ENCODE measurements at regions not wholly inside any gene's neighbourhood (a gene's known extent, or its start where the extent isn't known, plus 50 kb on each side); places are given as distances from the start of the nearest gene placed in this dataset.

DNA sequence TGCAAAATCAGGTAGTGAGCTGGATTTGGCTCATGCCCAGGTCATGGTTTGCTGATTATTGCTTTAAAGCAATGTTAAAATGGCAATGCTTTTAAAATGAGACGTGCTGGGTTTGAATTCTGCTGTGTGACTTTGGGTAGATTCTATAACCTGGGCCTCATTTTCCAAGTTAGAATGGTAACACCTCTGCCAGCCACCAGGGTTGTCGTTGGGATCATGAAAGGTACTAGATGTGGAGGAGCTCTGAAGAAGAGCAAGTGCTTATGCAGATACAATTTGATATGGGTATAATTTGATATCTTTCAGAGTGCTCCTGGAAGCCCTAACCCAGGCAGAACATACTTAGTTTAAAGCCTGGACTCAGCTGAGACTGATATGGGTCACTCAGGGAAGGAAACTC is 60.0 kb downstream of the EVX1 start:
- no peaks in the 10 kb centered on the region; the same call in 1 of the 2 replicates for H3K27me3 Mint-ChIP-seq (ENCODE audit: low read depth)
- H3K4me3 Mint-ChIP-seq = no peak overlapping the region
- DNase-seq (ENCODE audit: low spot score) = no peak
- H3K36me3 Mint-ChIP-seq = no peaks in the 10 kb centered on the region
- H3K27ac Mint-ChIP-seq = no peak overlapping the region
- H3K4me1 Mint-ChIP-seq = peaks cover 12% of the 10 kb centered on the region
- CTCF ChIA-PET = no interaction called here
- POLR2A ChIA-PET = no interaction called here
- H3K9me3 Mint-ChIP-seq = no peaks in the 10 kb centered on the region
- ATAC-seq = no peak; the same call in 1 of the 2 replicates
- TF ChIP-seq PRRX2 (CRISPR knock-in tag; IDR thresholded peaks at IDR 0.05) = no peak
- TF ChIP-seq NR1H2 (CRISPR knock-in tag; IDR thresholded peaks at IDR 0.05) = no peak
- TF ChIP-seq FOXK1 (CRISPR knock-in tag; IDR thresholded peaks at IDR 0.05) = no peak
- no peak for TF ChIP-seq RORB (CRISPR knock-in tag; IDR thresholded peaks at IDR 0.05)
- no peak for TF ChIP-seq HMGA2 (CRISPR knock-in tag; IDR thresholded peaks at IDR 0.05)
- no peak for TF ChIP-seq ZNF232 (CRISPR knock-in tag; IDR thresholded peaks at IDR 0.05)
- TF ChIP-seq, protein P1, sequence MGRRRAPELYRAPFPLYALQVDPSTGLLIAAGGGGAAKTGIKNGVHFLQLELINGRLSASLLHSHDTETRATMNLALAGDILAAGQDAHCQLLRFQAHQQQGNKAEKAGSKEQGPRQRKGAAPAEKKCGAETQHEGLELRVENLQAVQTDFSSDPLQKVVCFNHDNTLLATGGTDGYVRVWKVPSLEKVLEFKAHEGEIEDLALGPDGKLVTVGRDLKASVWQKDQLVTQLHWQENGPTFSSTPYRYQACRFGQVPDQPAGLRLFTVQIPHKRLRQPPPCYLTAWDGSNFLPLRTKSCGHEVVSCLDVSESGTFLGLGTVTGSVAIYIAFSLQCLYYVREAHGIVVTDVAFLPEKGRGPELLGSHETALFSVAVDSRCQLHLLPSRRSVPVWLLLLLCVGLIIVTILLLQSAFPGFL (CRISPR knock-in tag; IDR thresholded peaks at IDR 0.05; ENCODE audit: borderline replicate concordance) = no peak

DNA sequence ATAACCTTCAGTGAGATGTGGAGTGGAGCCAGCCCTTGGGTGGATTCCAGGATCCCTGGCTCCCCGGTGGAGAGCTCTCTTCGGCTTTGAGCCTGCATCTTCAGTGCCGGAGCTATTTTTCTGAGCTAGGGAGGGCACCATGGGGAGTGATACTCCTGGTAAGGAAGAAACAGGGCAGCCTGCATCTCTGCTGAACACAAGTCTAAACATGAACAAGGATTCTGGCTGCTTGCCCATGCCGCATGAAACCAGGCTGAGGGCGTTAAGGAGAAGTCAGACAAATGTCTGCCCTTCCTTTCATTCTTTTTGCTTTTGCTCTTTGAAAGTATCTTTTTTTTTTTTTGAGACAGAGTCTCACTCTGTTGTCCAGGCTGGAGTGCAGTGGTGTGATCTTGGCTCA is 60.4 kb downstream of the EVX1 start:
- no peak overlapping the region for H3K27ac Mint-ChIP-seq
- H3K36me3 Mint-ChIP-seq = no peaks in the 10 kb centered on the region
- H3K4me1 Mint-ChIP-seq = peaks cover 12% of the 10 kb centered on the region
- no peak overlapping the region for H3K4me3 Mint-ChIP-seq
- ATAC-seq = no peak
- ChIA-PET CTCF (no interaction called here), POLR2A (no interaction called here)
- DNase-seq (ENCODE audit: low spot score) = no peak
- no peaks in the 10 kb centered on the region for H3K9me3 Mint-ChIP-seq
- no peaks in the 10 kb centered on the region; the same call in 1 of the 2 replicates for H3K27me3 Mint-ChIP-seq (ENCODE audit: low read depth)
- TF ChIP-seq, protein P2, sequence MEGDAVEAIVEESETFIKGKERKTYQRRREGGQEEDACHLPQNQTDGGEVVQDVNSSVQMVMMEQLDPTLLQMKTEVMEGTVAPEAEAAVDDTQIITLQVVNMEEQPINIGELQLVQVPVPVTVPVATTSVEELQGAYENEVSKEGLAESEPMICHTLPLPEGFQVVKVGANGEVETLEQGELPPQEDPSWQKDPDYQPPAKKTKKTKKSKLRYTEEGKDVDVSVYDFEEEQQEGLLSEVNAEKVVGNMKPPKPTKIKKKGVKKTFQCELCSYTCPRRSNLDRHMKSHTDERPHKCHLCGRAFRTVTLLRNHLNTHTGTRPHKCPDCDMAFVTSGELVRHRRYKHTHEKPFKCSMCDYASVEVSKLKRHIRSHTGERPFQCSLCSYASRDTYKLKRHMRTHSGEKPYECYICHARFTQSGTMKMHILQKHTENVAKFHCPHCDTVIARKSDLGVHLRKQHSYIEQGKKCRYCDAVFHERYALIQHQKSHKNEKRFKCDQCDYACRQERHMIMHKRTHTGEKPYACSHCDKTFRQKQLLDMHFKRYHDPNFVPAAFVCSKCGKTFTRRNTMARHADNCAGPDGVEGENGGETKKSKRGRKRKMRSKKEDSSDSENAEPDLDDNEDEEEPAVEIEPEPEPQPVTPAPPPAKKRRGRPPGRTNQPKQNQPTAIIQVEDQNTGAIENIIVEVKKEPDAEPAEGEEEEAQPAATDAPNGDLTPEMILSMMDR (IDR thresholded peaks at IDR 0.05) = no peak
- TF ChIP-seq ZNF219 (CRISPR knock-in tag; IDR thresholded peaks at IDR 0.05; ENCODE audit: borderline replicate concordance) (no peak), ZNF671 (CRISPR knock-in tag; IDR thresholded peaks at IDR 0.05) (no peak), ETV6 (CRISPR knock-in tag; IDR thresholded peaks at IDR 0.05) (no peak), FOXJ3 (CRISPR knock-in tag; IDR thresholded peaks at IDR 0.05; ENCODE audit: borderline replicate concordance) (no peak)
- TF ChIP-seq, protein P3, sequence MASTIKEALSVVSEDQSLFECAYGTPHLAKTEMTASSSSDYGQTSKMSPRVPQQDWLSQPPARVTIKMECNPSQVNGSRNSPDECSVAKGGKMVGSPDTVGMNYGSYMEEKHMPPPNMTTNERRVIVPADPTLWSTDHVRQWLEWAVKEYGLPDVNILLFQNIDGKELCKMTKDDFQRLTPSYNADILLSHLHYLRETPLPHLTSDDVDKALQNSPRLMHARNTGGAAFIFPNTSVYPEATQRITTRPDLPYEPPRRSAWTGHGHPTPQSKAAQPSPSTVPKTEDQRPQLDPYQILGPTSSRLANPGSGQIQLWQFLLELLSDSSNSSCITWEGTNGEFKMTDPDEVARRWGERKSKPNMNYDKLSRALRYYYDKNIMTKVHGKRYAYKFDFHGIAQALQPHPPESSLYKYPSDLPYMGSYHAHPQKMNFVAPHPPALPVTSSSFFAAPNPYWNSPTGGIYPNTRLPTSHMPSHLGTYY (CRISPR knock-in tag; IDR thresholded peaks at IDR 0.05) = no peak
- TF ChIP-seq, protein P4, sequence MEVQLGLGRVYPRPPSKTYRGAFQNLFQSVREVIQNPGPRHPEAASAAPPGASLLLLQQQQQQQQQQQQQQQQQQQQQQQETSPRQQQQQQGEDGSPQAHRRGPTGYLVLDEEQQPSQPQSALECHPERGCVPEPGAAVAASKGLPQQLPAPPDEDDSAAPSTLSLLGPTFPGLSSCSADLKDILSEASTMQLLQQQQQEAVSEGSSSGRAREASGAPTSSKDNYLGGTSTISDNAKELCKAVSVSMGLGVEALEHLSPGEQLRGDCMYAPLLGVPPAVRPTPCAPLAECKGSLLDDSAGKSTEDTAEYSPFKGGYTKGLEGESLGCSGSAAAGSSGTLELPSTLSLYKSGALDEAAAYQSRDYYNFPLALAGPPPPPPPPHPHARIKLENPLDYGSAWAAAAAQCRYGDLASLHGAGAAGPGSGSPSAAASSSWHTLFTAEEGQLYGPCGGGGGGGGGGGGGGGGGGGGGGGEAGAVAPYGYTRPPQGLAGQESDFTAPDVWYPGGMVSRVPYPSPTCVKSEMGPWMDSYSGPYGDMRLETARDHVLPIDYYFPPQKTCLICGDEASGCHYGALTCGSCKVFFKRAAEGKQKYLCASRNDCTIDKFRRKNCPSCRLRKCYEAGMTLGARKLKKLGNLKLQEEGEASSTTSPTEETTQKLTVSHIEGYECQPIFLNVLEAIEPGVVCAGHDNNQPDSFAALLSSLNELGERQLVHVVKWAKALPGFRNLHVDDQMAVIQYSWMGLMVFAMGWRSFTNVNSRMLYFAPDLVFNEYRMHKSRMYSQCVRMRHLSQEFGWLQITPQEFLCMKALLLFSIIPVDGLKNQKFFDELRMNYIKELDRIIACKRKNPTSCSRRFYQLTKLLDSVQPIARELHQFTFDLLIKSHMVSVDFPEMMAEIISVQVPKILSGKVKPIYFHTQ (CRISPR knock-in tag; IDR thresholded peaks at IDR 0.05) = no peak
- TF ChIP-seq, protein P5, sequence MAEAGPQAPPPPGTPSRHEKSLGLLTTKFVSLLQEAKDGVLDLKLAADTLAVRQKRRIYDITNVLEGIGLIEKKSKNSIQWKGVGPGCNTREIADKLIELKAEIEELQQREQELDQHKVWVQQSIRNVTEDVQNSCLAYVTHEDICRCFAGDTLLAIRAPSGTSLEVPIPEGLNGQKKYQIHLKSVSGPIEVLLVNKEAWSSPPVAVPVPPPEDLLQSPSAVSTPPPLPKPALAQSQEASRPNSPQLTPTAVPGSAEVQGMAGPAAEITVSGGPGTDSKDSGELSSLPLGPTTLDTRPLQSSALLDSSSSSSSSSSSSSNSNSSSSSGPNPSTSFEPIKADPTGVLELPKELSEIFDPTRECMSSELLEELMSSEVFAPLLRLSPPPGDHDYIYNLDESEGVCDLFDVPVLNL (CRISPR knock-in tag; IDR thresholded peaks at IDR 0.05; ENCODE audit: borderline replicate concordance, low read depth) = no peak
- TF ChIP-seq, protein P6, sequence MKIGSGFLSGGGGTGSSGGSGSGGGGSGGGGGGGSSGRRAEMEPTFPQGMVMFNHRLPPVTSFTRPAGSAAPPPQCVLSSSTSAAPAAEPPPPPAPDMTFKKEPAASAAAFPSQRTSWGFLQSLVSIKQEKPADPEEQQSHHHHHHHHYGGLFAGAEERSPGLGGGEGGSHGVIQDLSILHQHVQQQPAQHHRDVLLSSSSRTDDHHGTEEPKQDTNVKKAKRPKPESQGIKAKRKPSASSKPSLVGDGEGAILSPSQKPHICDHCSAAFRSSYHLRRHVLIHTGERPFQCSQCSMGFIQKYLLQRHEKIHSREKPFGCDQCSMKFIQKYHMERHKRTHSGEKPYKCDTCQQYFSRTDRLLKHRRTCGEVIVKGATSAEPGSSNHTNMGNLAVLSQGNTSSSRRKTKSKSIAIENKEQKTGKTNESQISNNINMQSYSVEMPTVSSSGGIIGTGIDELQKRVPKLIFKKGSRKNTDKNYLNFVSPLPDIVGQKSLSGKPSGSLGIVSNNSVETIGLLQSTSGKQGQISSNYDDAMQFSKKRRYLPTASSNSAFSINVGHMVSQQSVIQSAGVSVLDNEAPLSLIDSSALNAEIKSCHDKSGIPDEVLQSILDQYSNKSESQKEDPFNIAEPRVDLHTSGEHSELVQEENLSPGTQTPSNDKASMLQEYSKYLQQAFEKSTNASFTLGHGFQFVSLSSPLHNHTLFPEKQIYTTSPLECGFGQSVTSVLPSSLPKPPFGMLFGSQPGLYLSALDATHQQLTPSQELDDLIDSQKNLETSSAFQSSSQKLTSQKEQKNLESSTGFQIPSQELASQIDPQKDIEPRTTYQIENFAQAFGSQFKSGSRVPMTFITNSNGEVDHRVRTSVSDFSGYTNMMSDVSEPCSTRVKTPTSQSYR (CRISPR knock-in tag; IDR thresholded peaks at IDR 0.05) = no peak
- TF ChIP-seq, protein P7, sequence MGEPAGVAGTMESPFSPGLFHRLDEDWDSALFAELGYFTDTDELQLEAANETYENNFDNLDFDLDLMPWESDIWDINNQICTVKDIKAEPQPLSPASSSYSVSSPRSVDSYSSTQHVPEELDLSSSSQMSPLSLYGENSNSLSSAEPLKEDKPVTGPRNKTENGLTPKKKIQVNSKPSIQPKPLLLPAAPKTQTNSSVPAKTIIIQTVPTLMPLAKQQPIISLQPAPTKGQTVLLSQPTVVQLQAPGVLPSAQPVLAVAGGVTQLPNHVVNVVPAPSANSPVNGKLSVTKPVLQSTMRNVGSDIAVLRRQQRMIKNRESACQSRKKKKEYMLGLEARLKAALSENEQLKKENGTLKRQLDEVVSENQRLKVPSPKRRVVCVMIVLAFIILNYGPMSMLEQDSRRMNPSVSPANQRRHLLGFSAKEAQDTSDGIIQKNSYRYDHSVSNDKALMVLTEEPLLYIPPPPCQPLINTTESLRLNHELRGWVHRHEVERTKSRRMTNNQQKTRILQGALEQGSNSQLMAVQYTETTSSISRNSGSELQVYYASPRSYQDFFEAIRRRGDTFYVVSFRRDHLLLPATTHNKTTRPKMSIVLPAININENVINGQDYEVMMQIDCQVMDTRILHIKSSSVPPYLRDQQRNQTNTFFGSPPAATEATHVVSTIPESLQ (CRISPR knock-in tag; IDR thresholded peaks at IDR 0.05) = no peak
- TF ChIP-seq, protein P8, sequence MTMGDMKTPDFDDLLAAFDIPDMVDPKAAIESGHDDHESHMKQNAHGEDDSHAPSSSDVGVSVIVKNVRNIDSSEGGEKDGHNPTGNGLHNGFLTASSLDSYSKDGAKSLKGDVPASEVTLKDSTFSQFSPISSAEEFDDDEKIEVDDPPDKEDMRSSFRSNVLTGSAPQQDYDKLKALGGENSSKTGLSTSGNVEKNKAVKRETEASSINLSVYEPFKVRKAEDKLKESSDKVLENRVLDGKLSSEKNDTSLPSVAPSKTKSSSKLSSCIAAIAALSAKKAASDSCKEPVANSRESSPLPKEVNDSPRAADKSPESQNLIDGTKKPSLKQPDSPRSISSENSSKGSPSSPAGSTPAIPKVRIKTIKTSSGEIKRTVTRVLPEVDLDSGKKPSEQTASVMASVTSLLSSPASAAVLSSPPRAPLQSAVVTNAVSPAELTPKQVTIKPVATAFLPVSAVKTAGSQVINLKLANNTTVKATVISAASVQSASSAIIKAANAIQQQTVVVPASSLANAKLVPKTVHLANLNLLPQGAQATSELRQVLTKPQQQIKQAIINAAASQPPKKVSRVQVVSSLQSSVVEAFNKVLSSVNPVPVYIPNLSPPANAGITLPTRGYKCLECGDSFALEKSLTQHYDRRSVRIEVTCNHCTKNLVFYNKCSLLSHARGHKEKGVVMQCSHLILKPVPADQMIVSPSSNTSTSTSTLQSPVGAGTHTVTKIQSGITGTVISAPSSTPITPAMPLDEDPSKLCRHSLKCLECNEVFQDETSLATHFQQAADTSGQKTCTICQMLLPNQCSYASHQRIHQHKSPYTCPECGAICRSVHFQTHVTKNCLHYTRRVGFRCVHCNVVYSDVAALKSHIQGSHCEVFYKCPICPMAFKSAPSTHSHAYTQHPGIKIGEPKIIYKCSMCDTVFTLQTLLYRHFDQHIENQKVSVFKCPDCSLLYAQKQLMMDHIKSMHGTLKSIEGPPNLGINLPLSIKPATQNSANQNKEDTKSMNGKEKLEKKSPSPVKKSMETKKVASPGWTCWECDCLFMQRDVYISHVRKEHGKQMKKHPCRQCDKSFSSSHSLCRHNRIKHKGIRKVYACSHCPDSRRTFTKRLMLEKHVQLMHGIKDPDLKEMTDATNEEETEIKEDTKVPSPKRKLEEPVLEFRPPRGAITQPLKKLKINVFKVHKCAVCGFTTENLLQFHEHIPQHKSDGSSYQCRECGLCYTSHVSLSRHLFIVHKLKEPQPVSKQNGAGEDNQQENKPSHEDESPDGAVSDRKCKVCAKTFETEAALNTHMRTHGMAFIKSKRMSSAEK (CRISPR knock-in tag; IDR thresholded peaks at IDR 0.05; ENCODE audit: borderline replicate concordance) = no peak

Data from WTC11 (cell line).